GM12878 (cell line): ENCODE measurements at regions not wholly inside any gene's neighbourhood (a gene's known extent, or its start where the extent isn't known, plus 50 kb on each side); places are given as distances from the start of the nearest gene placed in this dataset.

Source experiments
- ATAC-seq: fragments of 200-7000 bp; cut with Tn5 transposase; 3 replicates; pipeline ENCODE4 v1.9.1; 2020; ENCODE audit warnings: mild to moderate bottlenecking, moderate library complexity
- BruUV-seq: library from RNA; stranded (reverse); fragments of 400-500 nt; replicated peaks from 2 replicates; lab custom pipeline; 2021; lab: Mats Ljungman, UMichigan
- CTCF ChIA-PET: fragments of 300-600 bp; sonication (Branson Sonifier 250); formaldehyde crosslinking; extraction: SDS; loops from one replicate; lab custom pipeline; 2021; ENCODE audit warnings: inconsistent platforms; lab: Yijun Ruan, JAX
- POLR2A ChIA-PET: fragments of 350-600 bp; formaldehyde crosslinking; extraction: SDS; loops from one replicate; lab custom pipeline; 2021; ENCODE audit warnings: inconsistent platforms; lab: Charles Lee
- RAD21 ChIA-PET: fragments of 300-600 bp; sonication (Branson Sonifier 250); formaldehyde crosslinking; loops from one replicate; lab custom pipeline; 2023; ENCODE audit warnings: antibody characterized with exemption; ENCODE audit not compliant: unreplicated experiment; lab: Charles Lee
- SMC1A ChIA-PET: fragments of 300-600 bp; sonication (Branson Sonifier 250); formaldehyde crosslinking; loops from one replicate; lab custom pipeline; 2023; ENCODE audit not compliant: unreplicated experiment, uncharacterized antibody; lab: Charles Lee
- DNase-seq: peaks from one replicate; pipeline ENCODE4 v3.0.0-alpha.2; 2011; ENCODE audit warnings: low read depth, low spot score
- FAIRE-seq: peaks from 3 replicates; lab custom pipeline; 2011; peaks lifted over from hg19 to GRCh38; lab: Jason Lieb, UNC
- H2AFZ ChIP-seq: 2 replicates; pipeline ENCODE4 v1.6.0; 2011; ENCODE audit warnings: low read depth, low read length, control low read depth; ENCODE audit not compliant: control insufficient read depth
- H3K27ac ChIP-seq: 2 replicates; pipeline ENCODE4 v1.5.1; 2011; ENCODE audit warnings: control low read depth; ENCODE audit not compliant: control insufficient read depth, insufficient read depth
- H3K27me3 ChIP-seq, 2 experiments: replicated peaks in 1 of 2; 2 replicates each; pipeline versions ENCODE4 v1.6.0 to v1.6.1; 2011; ENCODE audit warnings: low read length in 1 of 2; ENCODE audit not compliant: control insufficient read depth in 2 of 2, insufficient read depth in 2 of 2
- H3K36me3 ChIP-seq, 2 experiments: 2 replicates each; pipeline ENCODE4 v1.5.1; 2011; ENCODE audit warnings: low read length in 1 of 2; ENCODE audit not compliant: control insufficient read depth in 2 of 2, insufficient read depth in 2 of 2
- H3K4me1 ChIP-seq: 2 replicates; pipeline ENCODE4 v1.6.1; 2011; ENCODE audit warnings: mild to moderate bottlenecking, low read length, moderate library complexity, mixed read lengths; ENCODE audit not compliant: control insufficient read depth, insufficient read depth
- H3K4me2 ChIP-seq: 2 replicates; pipeline ENCODE4 v1.6.0; 2011; ENCODE audit warnings: control low read depth; ENCODE audit not compliant: control insufficient read depth, insufficient read depth
- H3K4me3 ChIP-seq: fragments of 200-600 bp; sonication (generic); 2 replicates; pipeline ENCODE4 v1.5.1; 2016
- H3K79me2 ChIP-seq: 2 replicates; pipeline ENCODE4 v1.6.0; 2011; ENCODE audit warnings: low read length; ENCODE audit not compliant: control insufficient read depth, insufficient read depth
- H3K9ac ChIP-seq: 2 replicates; pipeline ENCODE4 v1.8.0; 2011; ENCODE audit warnings: low read length, control low read depth, mixed read lengths; ENCODE audit not compliant: control insufficient read depth, insufficient read depth
- H3K9me3 ChIP-seq: replicated peaks from 3 replicates; pipeline ENCODE4 v1.5.1; 2011; ENCODE audit warnings: mild to moderate bottlenecking, low read length; ENCODE audit not compliant: control insufficient read depth, insufficient read depth
- H4K20me1 ChIP-seq: 2 replicates; pipeline ENCODE4 v1.6.0; 2011; ENCODE audit not compliant: control insufficient read depth, insufficient read depth
- ATF2 ChIP-seq: IDR thresholded peaks from 2 replicates; pipeline ENCODE4 v1.6.1; 2012; ENCODE audit warnings: low read length, inconsistent platforms
- CBFB ChIP-seq: IDR thresholded peaks from 2 replicates; pipeline ENCODE4 v1.6.1; 2016; ENCODE audit warnings: antibody characterized with exemption, low read depth
- CREB1 ChIP-seq: IDR thresholded peaks from 2 replicates; pipeline ENCODE4 v1.6.1; 2012; ENCODE audit warnings: low read depth, mild to moderate bottlenecking, inconsistent platforms
- CREM ChIP-seq: IDR thresholded peaks from 2 replicates; pipeline ENCODE4 v1.6.1; 2014; ENCODE audit warnings: antibody characterized with exemption, low read depth
- DPF2 ChIP-seq: fragments of 450-650 bp; IDR thresholded peaks from 2 replicates; pipeline ENCODE4 v1.6.1; 2017; ENCODE audit warnings: mild to moderate bottlenecking
- E4F1 ChIP-seq: fragments of 450-650 bp; IDR thresholded peaks from 2 replicates; pipeline ENCODE4 v1.6.1; 2018; ENCODE audit warnings: borderline replicate concordance, mild to moderate bottlenecking; ENCODE audit not compliant: partially characterized antibody
- EGR1 ChIP-seq, 2 experiments: IDR thresholded peaks; 1 replicate in 1 of 2; 2 replicates in 1 of 2; pipeline ENCODE4 v1.6.1; 2011 to 2012; ENCODE audit warnings: low read depth in 2 of 2, low read length in 2 of 2, borderline replicate concordance in 1 of 2, mild to moderate bottlenecking in 1 of 2, moderate library complexity in 1 of 2
- EP300 ChIP-seq, 2 experiments: fragments of 150-350 bp in 1 of 2; IDR thresholded peaks; 2 replicates each; pipeline ENCODE4 v1.6.1; 2011 to 2012; ENCODE audit warnings: low read depth in 2 of 2, low read length in 2 of 2, borderline replicate concordance in 1 of 2, improper control_type of control experiment in 1 of 2, inconsistent platforms in 1 of 2; ENCODE audit not compliant: control insufficient read depth in 1 of 2
- HCFC1 ChIP-seq: fragments of 150-350 bp; IDR thresholded peaks from 2 replicates; pipeline ENCODE4 v1.6.1; 2014; ENCODE audit warnings: low read length
- JUNB ChIP-seq: IDR thresholded peaks from 2 replicates; pipeline ENCODE4 v1.6.1; 2016; ENCODE audit warnings: antibody characterized with exemption, mild to moderate bottlenecking
- MEF2A ChIP-seq: IDR thresholded peaks from 2 replicates; pipeline ENCODE4 v1.6.1; 2011; ENCODE audit warnings: low read depth, mild to moderate bottlenecking, low read length, moderate library complexity; ENCODE audit not compliant: insufficient read depth
- MTA3 ChIP-seq: IDR thresholded peaks from 2 replicates; pipeline ENCODE4 v1.6.1; 2012; ENCODE audit warnings: low read length, inconsistent platforms, borderline replicate concordance
- MXI1 ChIP-seq: fragments of 150-350 bp; IDR thresholded peaks from 2 replicates; pipeline ENCODE4 v1.6.1; 2011; ENCODE audit warnings: low read depth, mild to moderate bottlenecking, inconsistent platforms, low read length, improper control_type of control experiment
- NBN ChIP-seq: fragments of 450-650 bp; IDR thresholded peaks from 2 replicates; pipeline ENCODE4 v1.6.1; 2016
- POLR2AphosphoS2 ChIP-seq: IDR thresholded peaks from 2 replicates; pipeline ENCODE4 v1.6.1; 2011; ENCODE audit warnings: low read depth, mild to moderate bottlenecking, low read length, improper control_type of control experiment, moderate library complexity
- RUNX3 ChIP-seq: IDR thresholded peaks from 2 replicates; pipeline ENCODE4 v1.6.1; 2012; ENCODE audit warnings: low read length, inconsistent platforms
- SMAD5 ChIP-seq: IDR thresholded peaks from 2 replicates; pipeline ENCODE4 v1.6.1; 2016; ENCODE audit warnings: antibody characterized with exemption, low read depth
- STAT3 ChIP-seq: IDR thresholded peaks from 2 replicates; pipeline ENCODE4 v1.6.1; 2011; ENCODE audit warnings: low read depth, low read length, improper control_type of control experiment
- WGBS: methylation state at CpG from one replicate; pipeline ENCODE4 v1.1.6; 2016; ENCODE audit warnings: low lambda C conversion rate; ENCODE audit not compliant: insufficient replicate concordance, insufficient coverage; ENCODE audit errors: missing lambda C conversion rate; 5-methylcytosine and 5-hydroxymethylcytosine counted together
- in situ Hi-C: fragments of 300-500 bp; cut with MboI; formaldehyde crosslinking; loops from 9 replicates; pipeline ENCODE4 v1.14.3; 2018; ENCODE audit warnings: mixed read lengths
- intact Hi-C: fragments of 100-400 bp; cut with micrococcal nuclease; formaldehyde crosslinking; loops from one replicate; pipeline ENCODE4 v1.14.2; 2022; ENCODE audit not compliant: unreplicated experiment

- CTCF ChIA-PET = interaction anchor here (0.6 to 2.2 kb wide), 5 partner anchors 11 to 337 kb away, joined by 3 to 10 read pairs (median 5); partner anchors contain the start of gene ARRDC3
- Histone ChIP-seq H3K27ac (no peak overlapping the region), H3K9ac (no peak overlapping the region), H3K4me3 (no peak overlapping the region), H4K20me1 (no peaks in the 10 kb centered on the region), H3K4me1 (peaks cover 14% of the 10 kb centered on the region), H3K27me3 (no peaks in the 10 kb centered on the region; a peak in 1 of 4 replicates), H3K36me3 (no peaks in the 10 kb centered on the region), H3K9me3 (no peaks in the 10 kb centered on the region; the same call in 2 of the 3 replicates), H2AFZ (no peak overlapping the region), H3K79me2 (no peaks in the 10 kb centered on the region), H3K4me2 (no peak overlapping the region)
- no peak for DNase-seq
- intact Hi-C loops (no loop called here), in situ Hi-C loops (no loop called here)
- POLR2A ChIA-PET = interaction anchor here (0.5 to 4.5 kb wide), 5 partner anchors 11 to 111 kb away, joined by 3 to 23 read pairs (median 4); no protein-coding TSS in a partner anchor
- WGBS = 37% methylated on average over 3 of the region's 3 CpGs
- BruUV-seq = no TSS peak
- RAD21 ChIA-PET = interaction anchor here (0.7 to 2.7 kb wide), 6 partner anchors 9 to 150 kb away, joined by 3 to 20 read pairs (median 3); partner anchors contain the start of gene ARRDC3
- ATAC-seq = peak; percentile 12; the same call in 2 of the 3 replicates
- FAIRE-seq = no peak
- SMC1A ChIA-PET = interaction anchor here (0.8 to 1.8 kb wide), 9 partner anchors 11 to 337 kb away, joined by 3 to 6 read pairs (median 4); partner anchors contain the start of gene ARRDC3
- TF ChIP-seq DPF2 (peak; percentile 42), EGR1 (IDR thresholded peaks at IDR 0.05; ENCODE audit: borderline replicate concordance in 1 of 2, low read depth in 2 of 2, low read length in 2 of 2) (no peak), NBN (peak; percentile 79), CREM (peak; percentile 34; the same call in 1 of the 2 replicates), HCFC1 (no peak), JUNB (0 out of 2 replicates have a peak, but pooled peaks have one; percentile 27), CBFB (peak; percentile 53; the same call in 1 of the 2 replicates), RUNX3 (peak; percentile 95), MXI1 (no peak), MEF2A (peak; percentile 50; the same call in 1 of the 2 replicates), CREB1 (0 out of 2 replicates have a peak, but pooled peaks have one; percentile 13), POLR2AphosphoS2 (no peak), E4F1 (no peak), STAT3 (no peak), ATF2 (peak; percentile 57; the same call in 1 of the 2 replicates), MTA3 (peak; percentile 33; the same call in 1 of the 2 replicates), SMAD5 (no peak), EP300 (IDR thresholded peaks at IDR 0.05; ENCODE audit: borderline replicate concordance in 1 of 2, control insufficient read depth in 1 of 2, low read depth in 2 of 2, low read length in 2 of 2) (peak; percentile 19 to 58; a peak in 1 of 4 replicates)
Observed at GRCh38 chr5:91269198-91269597, 113.9 kb downstream of the ARRDC3 start.
